Loucy (cell line): ENCODE measurements at regions not wholly inside any gene's neighbourhood (a gene's known extent, or its start where the extent isn't known, plus 50 kb on each side); places are given as distances from the start of the nearest gene placed in this dataset.

Source experiments
- CTCF ChIP-seq: fragments of 200-600 bp; sonication (generic); conservative IDR thresholded peaks from 2 replicates; pipeline ENCODE4 v1.5.1; 2014; ENCODE audit warnings: mild to moderate bottlenecking, antibody characterized with exemption, low read length
- EZH2phosphoT487 ChIP-seq: fragments of 200-600 bp; IDR thresholded peaks from 2 replicates; pipeline ENCODE4 v1.6.1; 2018; ENCODE audit warnings: antibody characterized with exemption, mild to moderate bottlenecking, moderate library complexity, borderline replicate concordance

GRCh38 chr3:130839813-130840212 is 54.1 kb upstream of the ATP2C1 start:
- no peak for TF ChIP-seq CTCF
- no peak for TF ChIP-seq EZH2phosphoT487
